ENCODE measurements at regions not wholly inside any gene's neighbourhood (a gene's known extent, or its start where the extent isn't known, plus 50 kb on each side); places are given as distances from the start of the nearest gene placed in this dataset.

DNA sequence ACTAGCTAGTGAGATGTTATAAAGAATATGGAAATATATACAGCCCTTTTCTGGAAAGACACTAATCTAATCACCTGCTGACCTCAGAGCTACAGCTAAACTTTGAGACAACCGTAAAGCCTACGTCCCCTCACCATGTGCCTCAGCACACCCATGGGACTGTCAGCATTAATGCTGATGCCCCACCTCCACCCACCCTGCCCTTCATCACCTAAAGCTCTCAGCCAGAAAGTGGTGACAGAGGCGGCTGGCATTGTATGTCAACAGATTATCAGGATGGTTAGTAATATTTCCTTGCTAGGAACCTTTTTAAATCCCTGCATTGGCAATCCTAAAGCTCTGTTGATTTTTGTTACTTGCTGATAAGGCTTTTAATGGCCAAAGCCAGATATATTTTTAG, 1177.9 kb downstream of the DIAPH3 start:
- Histone ChIP-seq H3K79me2 (no peaks in the 10 kb centered on the region), H2AFZ (no peak overlapping the region), H3K36me3 (ENCODE audit: control insufficient read depth, insufficient read depth, low read length) (no peaks in the 10 kb centered on the region), H3K27me3 (ENCODE audit: control insufficient read depth, insufficient read depth, low read length) (no peaks in the 10 kb centered on the region), H3K4me1 (no peaks in the 10 kb centered on the region), H3K9ac (no peak overlapping the region), H3K9me3 (ENCODE audit: control insufficient read depth, low read length) (no peaks in the 10 kb centered on the region), H3K4me2 (ENCODE audit: low read length) (no peak overlapping the region), H3K27ac (no peak overlapping the region), H3K4me3 (ENCODE audit: low read depth, low read length) (no peak overlapping the region)
- TF ChIP-seq, protein P1, sequence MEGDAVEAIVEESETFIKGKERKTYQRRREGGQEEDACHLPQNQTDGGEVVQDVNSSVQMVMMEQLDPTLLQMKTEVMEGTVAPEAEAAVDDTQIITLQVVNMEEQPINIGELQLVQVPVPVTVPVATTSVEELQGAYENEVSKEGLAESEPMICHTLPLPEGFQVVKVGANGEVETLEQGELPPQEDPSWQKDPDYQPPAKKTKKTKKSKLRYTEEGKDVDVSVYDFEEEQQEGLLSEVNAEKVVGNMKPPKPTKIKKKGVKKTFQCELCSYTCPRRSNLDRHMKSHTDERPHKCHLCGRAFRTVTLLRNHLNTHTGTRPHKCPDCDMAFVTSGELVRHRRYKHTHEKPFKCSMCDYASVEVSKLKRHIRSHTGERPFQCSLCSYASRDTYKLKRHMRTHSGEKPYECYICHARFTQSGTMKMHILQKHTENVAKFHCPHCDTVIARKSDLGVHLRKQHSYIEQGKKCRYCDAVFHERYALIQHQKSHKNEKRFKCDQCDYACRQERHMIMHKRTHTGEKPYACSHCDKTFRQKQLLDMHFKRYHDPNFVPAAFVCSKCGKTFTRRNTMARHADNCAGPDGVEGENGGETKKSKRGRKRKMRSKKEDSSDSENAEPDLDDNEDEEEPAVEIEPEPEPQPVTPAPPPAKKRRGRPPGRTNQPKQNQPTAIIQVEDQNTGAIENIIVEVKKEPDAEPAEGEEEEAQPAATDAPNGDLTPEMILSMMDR (IDR thresholded peaks at IDR 0.05), result no peak

DNA sequence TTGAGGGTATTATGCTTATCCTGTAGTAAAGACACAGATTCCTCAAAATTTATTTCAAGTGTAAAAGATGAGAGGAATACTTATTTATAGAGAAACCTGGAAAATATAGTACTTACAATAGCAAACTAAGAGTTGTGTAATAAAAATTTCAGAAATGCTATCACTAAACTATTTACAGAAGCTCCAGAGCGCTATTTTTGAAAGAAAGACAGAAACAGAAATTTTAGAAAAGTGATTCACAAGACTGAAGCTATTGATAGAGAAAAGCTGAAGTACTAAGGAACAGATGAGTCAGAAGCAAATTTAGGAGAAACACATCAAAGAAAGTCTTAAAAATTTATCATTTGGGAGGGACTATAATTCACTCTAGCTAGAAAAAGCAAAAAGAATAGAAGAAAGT, 1174.2 kb downstream of the DIAPH3 start:
- no peak overlapping the region for H3K9ac ChIP-seq
- no peaks in the 10 kb centered on the region for H3K4me1 ChIP-seq
- no peak overlapping the region for H2AFZ ChIP-seq
- no peak overlapping the region for H3K4me2 ChIP-seq (ENCODE audit: low read length)
- H3K36me3 ChIP-seq (ENCODE audit: control insufficient read depth, insufficient read depth, low read length), result no peaks in the 10 kb centered on the region
- TF ChIP-seq, protein P1 (IDR thresholded peaks at IDR 0.05), result no peak
- H3K27me3 ChIP-seq (ENCODE audit: control insufficient read depth, insufficient read depth, low read length), result no peaks in the 10 kb centered on the region
- H3K79me2 ChIP-seq, result no peaks in the 10 kb centered on the region
- no peaks in the 10 kb centered on the region for H3K9me3 ChIP-seq (ENCODE audit: control insufficient read depth, low read length)
- no peak overlapping the region for H3K4me3 ChIP-seq (ENCODE audit: low read depth, low read length)
- no peak overlapping the region for H3K27ac ChIP-seq

DNA sequence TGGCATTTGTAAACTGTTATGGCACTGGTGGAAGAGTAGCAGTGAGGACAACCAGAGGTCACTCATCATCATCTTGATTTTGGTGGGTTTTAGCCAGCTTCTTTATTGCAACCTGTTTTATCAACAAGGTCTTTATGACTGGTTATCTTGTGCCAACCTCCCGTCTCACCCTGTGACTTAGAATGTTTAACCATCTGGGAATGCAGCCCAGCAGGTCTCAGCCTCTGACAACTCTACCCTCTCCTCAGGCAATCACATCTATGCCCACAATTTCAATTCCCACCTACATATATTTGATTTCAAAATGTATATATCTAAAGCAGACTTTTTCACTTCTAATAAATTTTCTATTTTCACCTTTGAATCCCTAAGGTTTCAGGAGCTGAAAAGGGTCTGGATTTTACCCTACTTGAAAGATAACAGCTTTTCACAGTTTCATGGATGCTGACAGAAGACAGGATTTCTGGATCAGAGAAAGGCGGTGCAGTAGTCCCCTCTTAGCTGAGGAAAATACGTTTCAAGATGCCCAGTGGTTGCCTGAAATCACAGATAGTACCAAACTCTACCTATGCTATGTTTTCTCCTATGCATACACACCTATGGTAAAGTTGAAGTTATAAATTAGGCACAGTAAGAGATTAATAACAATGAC, 1171.8 kb downstream of the DIAPH3 start:
- Histone ChIP-seq H3K4me3 (ENCODE audit: low read depth, low read length) (no peak overlapping the region), H3K4me2 (ENCODE audit: low read length) (no peak overlapping the region), H3K27me3 (ENCODE audit: control insufficient read depth, insufficient read depth, low read length) (no peaks in the 10 kb centered on the region), H3K4me1 (no peaks in the 10 kb centered on the region), H3K9me3 (ENCODE audit: control insufficient read depth, low read length) (no peaks in the 10 kb centered on the region), H2AFZ (no peak overlapping the region), H3K9ac (no peak overlapping the region), H3K27ac (no peak overlapping the region), H3K36me3 (ENCODE audit: control insufficient read depth, insufficient read depth, low read length) (no peaks in the 10 kb centered on the region), H3K79me2 (no peaks in the 10 kb centered on the region)
- TF ChIP-seq, protein P1 (IDR thresholded peaks at IDR 0.05), result no peak

DNA sequence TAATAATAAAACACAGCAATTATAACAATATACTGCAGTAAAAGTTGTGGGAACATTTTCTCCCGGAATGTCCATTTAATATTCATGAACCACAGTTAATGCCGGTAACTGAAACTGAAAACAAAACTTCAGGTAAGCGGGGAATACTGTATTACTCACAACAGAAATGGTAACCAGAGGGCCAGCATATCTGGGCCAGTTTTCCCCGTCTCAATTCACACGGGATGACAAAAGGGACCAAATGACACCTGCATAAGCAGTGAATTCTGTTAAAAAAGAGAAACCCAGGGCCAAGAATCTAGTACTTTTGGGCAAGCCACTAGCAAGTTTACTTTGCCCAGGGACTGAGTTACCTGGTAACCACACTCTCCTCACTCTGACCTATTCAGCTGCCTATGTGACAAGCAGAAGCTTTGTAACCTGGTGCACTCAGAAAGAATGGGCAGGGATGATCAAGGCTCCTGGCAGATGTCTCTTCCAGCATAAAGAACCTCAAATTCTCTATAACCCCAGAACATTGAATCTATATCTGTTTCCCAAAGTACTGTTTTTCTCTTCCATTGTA, 1171.2 kb downstream of the DIAPH3 start:
- H3K4me1 ChIP-seq, result no peaks in the 10 kb centered on the region
- H3K79me2 ChIP-seq, result no peaks in the 10 kb centered on the region
- no peak overlapping the region for H2AFZ ChIP-seq
- no peak overlapping the region for H3K9ac ChIP-seq
- no peak overlapping the region for H3K4me2 ChIP-seq (ENCODE audit: low read length)
- H3K9me3 ChIP-seq (ENCODE audit: control insufficient read depth, low read length), result no peaks in the 10 kb centered on the region
- H3K36me3 ChIP-seq (ENCODE audit: control insufficient read depth, insufficient read depth, low read length), result no peaks in the 10 kb centered on the region
- no peaks in the 10 kb centered on the region for H3K27me3 ChIP-seq (ENCODE audit: control insufficient read depth, insufficient read depth, low read length)
- no peak overlapping the region for H3K4me3 ChIP-seq (ENCODE audit: low read depth, low read length)
- H3K27ac ChIP-seq, result no peak overlapping the region
- TF ChIP-seq, protein P1 (IDR thresholded peaks at IDR 0.05), result no peak

DNA sequence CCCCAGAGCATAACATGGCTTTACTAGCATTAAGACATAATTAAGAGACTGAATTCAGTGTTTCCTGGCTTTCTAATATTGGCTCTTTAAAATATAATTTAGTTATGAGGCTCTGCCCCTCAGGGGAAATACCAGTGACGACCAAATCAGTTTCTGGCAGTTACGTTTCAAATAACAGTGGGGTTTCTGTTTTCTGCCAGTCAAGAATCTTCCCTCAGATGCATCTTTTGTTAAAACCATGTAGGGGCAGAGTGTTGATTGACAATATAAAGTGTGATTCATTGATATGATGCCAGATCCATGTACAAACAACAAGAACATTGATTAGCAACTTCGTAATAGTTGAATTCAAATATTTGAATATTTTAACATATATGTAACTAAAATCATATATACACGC, 1169.7 kb downstream of the DIAPH3 start:
- no peaks in the 10 kb centered on the region for H3K27me3 ChIP-seq (ENCODE audit: control insufficient read depth, insufficient read depth, low read length)
- no peaks in the 10 kb centered on the region for H3K9me3 ChIP-seq (ENCODE audit: control insufficient read depth, low read length)
- no peaks in the 10 kb centered on the region for H3K79me2 ChIP-seq
- H3K4me3 ChIP-seq (ENCODE audit: low read depth, low read length), result no peak overlapping the region
- H3K27ac ChIP-seq, result no peak overlapping the region
- no peak overlapping the region for H2AFZ ChIP-seq
- no peak overlapping the region for H3K9ac ChIP-seq
- no peaks in the 10 kb centered on the region for H3K36me3 ChIP-seq (ENCODE audit: control insufficient read depth, insufficient read depth, low read length)
- no peaks in the 10 kb centered on the region for H3K4me1 ChIP-seq
- TF ChIP-seq, protein P1 (IDR thresholded peaks at IDR 0.05), result no peak
- H3K4me2 ChIP-seq (ENCODE audit: low read length), result no peak overlapping the region
